ENCODE measurements at regions not wholly inside any gene's neighbourhood (a gene's known extent, or its start where the extent isn't known, plus 50 kb on each side); places are given as distances from the start of the nearest gene placed in this dataset.

- Histone ChIP-seq H3K4me1 (no peaks in the 10 kb centered on the region), H3K27ac (no peak overlapping the region), H3K27me3 (no peaks in the 10 kb centered on the region), H3K36me3 (no peaks in the 10 kb centered on the region), H3K4me3 (no peak overlapping the region), H3K9me3 (no peaks in the 10 kb centered on the region)
- WGBS, 2 donors, result 77 to 92% methylated on average over 4 to 6 of the region's 6 CpGs
- ATAC-seq (ENCODE audit: low FRiP score in 2 of 2) (no peak), DNase-seq (no peak)
- TF ChIP-seq POLR2AphosphoS5 (IDR thresholded peaks at IDR 0.05), result no peak
Observed at GRCh38 chr11:115119146-115119545, 385.1 kb downstream of the CADM1 start.

All from upper lobe of left lung (tissue), 6 donors.